Ramos (cell line): ENCODE measurements at regions not wholly inside any gene's neighbourhood (a gene's known extent, or its start where the extent isn't known, plus 50 kb on each side); places are given as distances from the start of the nearest gene placed in this dataset.

Experiments
- in situ Hi-C: fragments of 300-500 bp; cut with MboI; formaldehyde crosslinking; loops from one replicate; pipeline ENCODE4 v1.14.3; 2022; ENCODE audit warnings: low sequenced_read_pairs; ENCODE audit not compliant: unreplicated experiment

- in situ Hi-C loops, result no loop called here
Measured at GRCh38 chr2:226680719-226681118, 118.9 kb downstream of the IRS1 start.

- in situ Hi-C loops, result no loop called here
Measured at GRCh38 chr2:226679389-226680065, 120.1 kb downstream of the IRS1 start.

- in situ Hi-C loops, result no loop called here
Measured at GRCh38 chr2:226678422-226678821, 121.2 kb downstream of the IRS1 start.

GRCh38 chr2:226677080-226677479, 122.5 kb downstream of the IRS1 start:
- in situ Hi-C loops, result no loop called here

- in situ Hi-C loops, result no loop called here
Measured at GRCh38 chr2:226676618-226677017, 123.0 kb downstream of the IRS1 start.

- in situ Hi-C loops, result no loop called here
Measured at GRCh38 chr2:226674123-226674522, 125.5 kb downstream of the IRS1 start.

- in situ Hi-C loops, result no loop called here
Measured at GRCh38 chr2:226673314-226673723, 126.3 kb downstream of the IRS1 start.

GRCh38 chr2:226671141-226671676, 128.4 kb downstream of the IRS1 start:
- in situ Hi-C loops, result no loop called here

- in situ Hi-C loops, result no loop called here
Measured at GRCh38 chr2:226669905-226670304, 129.7 kb downstream of the IRS1 start.

- in situ Hi-C loops, result no loop called here
Measured at GRCh38 chr2:226669249-226669648, 130.4 kb downstream of the IRS1 start.

GRCh38 chr2:226667736-226668135, 131.9 kb downstream of the IRS1 start:
- in situ Hi-C loops, result no loop called here

- in situ Hi-C loops, result no loop called here
Measured at GRCh38 chr2:226665306-226665831, 134.3 kb downstream of the IRS1 start.

- in situ Hi-C loops, result no loop called here
Measured at GRCh38 chr2:226664661-226665060, 135.0 kb downstream of the IRS1 start.

- in situ Hi-C loops, result no loop called here
Measured at GRCh38 chr2:226664140-226664539, 135.5 kb downstream of the IRS1 start.

- in situ Hi-C loops, result no loop called here
Measured at GRCh38 chr2:226661789-226662545, 137.7 kb downstream of the IRS1 start.

GRCh38 chr2:226660526-226660925, 139.1 kb downstream of the IRS1 start:
- in situ Hi-C loops, result no loop called here

- in situ Hi-C loops, result no loop called here
Measured at GRCh38 chr2:226660124-226660523, 139.5 kb downstream of the IRS1 start.

- in situ Hi-C loops, result no loop called here
Measured at GRCh38 chr2:226659410-226659809, 140.2 kb downstream of the IRS1 start.

GRCh38 chr2:226658555-226658954, 141.1 kb downstream of the IRS1 start:
- in situ Hi-C loops, result no loop called here

- in situ Hi-C loops, result no loop called here
Measured at GRCh38 chr2:226657340-226658053, 142.1 kb downstream of the IRS1 start.

GRCh38 chr2:226656367-226656766, 143.3 kb downstream of the IRS1 start:
- in situ Hi-C loops, result no loop called here
